ENCODE measurements at regions not wholly inside any gene's neighbourhood (a gene's known extent, or its start where the extent isn't known, plus 50 kb on each side); places are given as distances from the start of the nearest gene placed in this dataset.

DNA sequence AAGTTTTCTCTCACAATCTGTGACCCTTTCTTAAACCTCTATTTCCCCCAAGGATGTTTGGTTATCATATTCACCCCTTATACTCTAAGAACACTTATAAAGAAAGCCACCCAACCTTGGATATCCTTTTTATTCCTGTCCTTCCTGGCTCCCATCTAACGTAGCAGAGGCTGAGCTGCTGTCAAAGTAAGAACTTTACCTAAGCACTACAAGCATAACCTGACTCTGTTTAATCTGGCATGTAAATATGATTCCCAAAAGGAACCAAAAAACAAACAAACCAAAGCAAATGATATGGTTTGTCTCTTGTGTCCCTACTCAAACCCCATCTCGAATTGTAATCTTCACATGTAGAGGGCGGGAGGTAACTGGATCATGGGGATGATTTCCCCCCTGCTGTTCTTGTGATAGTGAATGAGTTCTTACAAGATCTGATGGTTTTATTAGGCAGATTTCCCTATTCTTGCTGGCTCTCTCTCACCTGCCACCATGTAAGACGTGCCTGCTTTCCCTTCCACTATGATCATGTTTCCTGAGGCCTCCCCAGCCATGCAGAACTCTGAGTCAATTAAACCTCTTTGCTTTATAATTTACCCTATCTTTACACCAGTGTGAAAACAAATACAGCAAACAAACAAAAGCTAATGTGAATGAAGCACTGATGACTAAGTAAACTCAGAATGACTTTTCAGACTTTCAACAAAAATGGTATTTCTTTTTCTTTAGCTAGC, 72.7 kb upstream of the SPOPL start:
- H3K27me3 ChIP-seq (ENCODE audit: control insufficient read depth, insufficient read depth, low read length) = no peaks in the 10 kb centered on the region
- ChIA-PET CTCF (interaction anchor here (0.8 kb wide), 1 partner anchor 9 kb away, joined by 3 read pairs; no protein-coding TSS in a partner anchor), POLR2A (no interaction called here)
- no peak for DNase-seq (ENCODE audit: low read depth, low spot score)
- no peak overlapping the region for H3K27ac ChIP-seq (ENCODE audit: low read depth, low read length)
- TF ChIP-seq, protein P1, sequence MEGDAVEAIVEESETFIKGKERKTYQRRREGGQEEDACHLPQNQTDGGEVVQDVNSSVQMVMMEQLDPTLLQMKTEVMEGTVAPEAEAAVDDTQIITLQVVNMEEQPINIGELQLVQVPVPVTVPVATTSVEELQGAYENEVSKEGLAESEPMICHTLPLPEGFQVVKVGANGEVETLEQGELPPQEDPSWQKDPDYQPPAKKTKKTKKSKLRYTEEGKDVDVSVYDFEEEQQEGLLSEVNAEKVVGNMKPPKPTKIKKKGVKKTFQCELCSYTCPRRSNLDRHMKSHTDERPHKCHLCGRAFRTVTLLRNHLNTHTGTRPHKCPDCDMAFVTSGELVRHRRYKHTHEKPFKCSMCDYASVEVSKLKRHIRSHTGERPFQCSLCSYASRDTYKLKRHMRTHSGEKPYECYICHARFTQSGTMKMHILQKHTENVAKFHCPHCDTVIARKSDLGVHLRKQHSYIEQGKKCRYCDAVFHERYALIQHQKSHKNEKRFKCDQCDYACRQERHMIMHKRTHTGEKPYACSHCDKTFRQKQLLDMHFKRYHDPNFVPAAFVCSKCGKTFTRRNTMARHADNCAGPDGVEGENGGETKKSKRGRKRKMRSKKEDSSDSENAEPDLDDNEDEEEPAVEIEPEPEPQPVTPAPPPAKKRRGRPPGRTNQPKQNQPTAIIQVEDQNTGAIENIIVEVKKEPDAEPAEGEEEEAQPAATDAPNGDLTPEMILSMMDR (IDR thresholded peaks at IDR 0.05; ENCODE audit: low read depth, low read length) = no peak
- H3K9me3 ChIP-seq (ENCODE audit: control insufficient read depth, insufficient read depth, low read length) = peaks cover 2% of the 10 kb centered on the region; the same call in 1 of the 2 replicates
- no peak overlapping the region for H3K4me3 ChIP-seq (ENCODE audit: low read depth, low read length)

DNA sequence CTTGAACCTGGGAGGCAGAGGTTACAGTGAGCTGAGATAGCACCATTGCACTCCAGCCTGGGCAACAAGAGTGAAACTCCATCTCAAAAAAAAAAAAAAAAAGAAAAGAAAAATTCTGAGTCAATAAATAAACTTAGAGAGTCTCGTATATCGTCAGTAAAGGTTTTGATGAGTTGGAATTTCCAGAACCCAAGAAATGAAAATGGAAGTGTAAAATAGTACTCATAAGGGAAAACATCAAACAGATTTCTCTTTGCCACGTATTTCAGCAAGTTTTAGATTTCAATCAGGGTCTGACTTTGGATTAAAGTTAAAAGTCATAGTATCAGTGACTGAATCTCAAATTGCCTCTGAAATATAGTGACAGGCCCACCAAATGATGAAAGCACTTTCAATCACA, 71.4 kb upstream of the SPOPL start:
- CTCF ChIA-PET = interaction anchor here (0.8 kb wide), 1 partner anchor 8 kb away, joined by 3 read pairs; no protein-coding TSS in a partner anchor
- no peak overlapping the region for H3K4me3 ChIP-seq (ENCODE audit: low read depth, low read length)
- TF ChIP-seq, protein P1 (IDR thresholded peaks at IDR 0.05; ENCODE audit: low read depth, low read length) = no peak

DNA sequence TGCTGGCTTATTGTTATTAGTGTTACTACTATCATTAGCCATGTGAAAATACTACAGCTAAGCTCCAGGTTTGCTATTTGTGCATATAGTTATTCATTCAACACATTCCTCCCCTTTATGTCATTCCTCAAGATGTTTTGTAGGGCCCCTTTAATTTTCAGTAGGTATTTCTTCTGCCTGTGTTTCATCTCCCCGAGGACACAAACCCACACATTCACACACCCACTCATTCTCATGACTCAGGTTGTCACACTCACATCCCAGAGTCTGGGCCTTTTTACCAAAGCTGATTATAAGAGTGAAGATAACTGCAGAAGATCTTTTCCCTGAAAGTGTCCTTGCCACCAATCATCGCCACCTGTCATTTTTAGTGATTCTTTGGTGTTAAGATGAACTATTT, 68.6 kb upstream of the SPOPL start:
- Histone ChIP-seq H3K4me3 (ENCODE audit: low read depth, low read length) (no peak overlapping the region), H3K9me3 (ENCODE audit: control insufficient read depth, insufficient read depth, low read length) (no peaks in the 10 kb centered on the region), H3K27me3 (ENCODE audit: control insufficient read depth, insufficient read depth, low read length) (no peaks in the 10 kb centered on the region), H3K27ac (ENCODE audit: low read depth, low read length) (no peak overlapping the region)
- POLR2A ChIA-PET = no interaction called here
- TF ChIP-seq, protein P1 (IDR thresholded peaks at IDR 0.05; ENCODE audit: low read depth, low read length) = no peak
- CTCF ChIA-PET = no interaction called here
- DNase-seq (ENCODE audit: low read depth, low spot score) = no peak

More for the DNA sequence above, 71.4 kb upstream of the SPOPL start:
- H3K9me3 ChIP-seq (ENCODE audit: control insufficient read depth, insufficient read depth, low read length) = peaks cover 2% of the 10 kb centered on the region; the same call in 1 of the 2 replicates
- no peaks in the 10 kb centered on the region for H3K27me3 ChIP-seq (ENCODE audit: control insufficient read depth, insufficient read depth, low read length)
- H3K27ac ChIP-seq (ENCODE audit: low read depth, low read length) = no peak overlapping the region
- DNase-seq (ENCODE audit: low read depth, low spot score) = no peak
- POLR2A ChIA-PET = no interaction called here

DNA sequence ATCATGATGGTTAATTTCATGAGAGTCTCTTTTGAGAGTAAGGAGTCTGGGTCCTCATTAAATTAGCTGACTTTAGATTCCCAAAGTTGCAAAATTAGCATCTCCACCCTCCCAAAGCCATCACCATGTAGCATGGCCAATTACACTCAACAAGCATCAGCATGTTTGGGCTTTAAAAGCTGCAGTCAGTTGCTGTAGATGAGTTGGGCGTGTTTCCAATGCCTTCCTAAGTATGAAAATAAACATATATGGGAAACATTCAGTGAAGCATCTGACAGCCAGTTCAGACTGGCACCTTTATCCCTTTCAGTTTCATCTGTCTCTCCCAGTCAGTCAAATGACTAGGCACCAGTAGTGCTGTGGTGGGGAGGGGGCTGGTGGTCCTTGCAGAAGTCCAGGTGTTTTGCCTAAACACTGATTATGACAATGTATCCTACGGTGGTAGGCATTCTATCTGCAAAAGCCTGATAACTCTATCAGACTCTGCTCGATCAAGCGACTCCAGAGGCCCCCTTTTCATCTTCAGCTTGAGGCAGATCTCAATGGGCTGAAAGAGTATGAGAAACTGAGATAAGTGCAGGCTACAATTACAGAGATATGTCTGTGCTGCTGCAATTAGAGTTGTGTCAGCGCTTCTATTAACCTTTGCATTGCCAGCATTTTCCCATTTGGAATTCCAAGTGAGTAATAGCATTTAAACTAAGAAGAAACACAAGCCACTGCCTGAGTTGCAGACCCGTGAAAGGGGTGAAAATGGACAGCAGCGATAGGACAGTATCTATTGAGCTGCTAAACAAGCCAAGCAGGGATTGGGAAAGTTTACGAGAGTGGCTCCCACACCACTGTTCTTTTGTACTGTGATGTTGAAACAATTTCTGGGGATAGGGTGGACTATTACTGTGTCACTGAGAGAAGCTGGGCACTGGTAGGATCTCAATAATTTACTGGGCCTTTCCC, 67.3 kb upstream of the SPOPL start:
- Histone ChIP-seq H3K4me3 (ENCODE audit: low read depth, low read length) (no peak overlapping the region), H3K9me3 (ENCODE audit: control insufficient read depth, insufficient read depth, low read length) (no peaks in the 10 kb centered on the region), H3K27me3 (ENCODE audit: control insufficient read depth, insufficient read depth, low read length) (no peaks in the 10 kb centered on the region), H3K27ac (ENCODE audit: low read depth, low read length) (no peak overlapping the region)
- DNase-seq (ENCODE audit: low read depth, low spot score) = no peak
- POLR2A ChIA-PET = interaction anchor here (0.7 kb wide), 1 partner anchor 88 kb away, joined by 4 read pairs; no protein-coding TSS in a partner anchor
- TF ChIP-seq, protein P1 (IDR thresholded peaks at IDR 0.05; ENCODE audit: low read depth, low read length) = no peak
- CTCF ChIA-PET = no interaction called here
